Esophagus muscularis mucosa (tissue), 2 donors: ENCODE measurements at regions not wholly inside any gene's neighbourhood (a gene's known extent, or its start where the extent isn't known, plus 50 kb on each side); places are given as distances from the start of the nearest gene placed in this dataset.

Experiments used
- POLR2A ChIP-seq: fragments of 450-650 bp; IDR thresholded peaks from one replicate; pipeline ENCODE4 v1.6.1; 2017; ENCODE audit warnings: antibody characterized with exemption, moderate library complexity, mild to moderate bottlenecking, low read depth
- POLR2AphosphoS5 ChIP-seq, 2 donors: sonication (generic); formaldehyde crosslinking; IDR thresholded peaks; one replicate each; pipeline ENCODE4 v1.6.1; 2017; ENCODE audit warnings: antibody characterized with exemption in 2 of 2

DNA sequence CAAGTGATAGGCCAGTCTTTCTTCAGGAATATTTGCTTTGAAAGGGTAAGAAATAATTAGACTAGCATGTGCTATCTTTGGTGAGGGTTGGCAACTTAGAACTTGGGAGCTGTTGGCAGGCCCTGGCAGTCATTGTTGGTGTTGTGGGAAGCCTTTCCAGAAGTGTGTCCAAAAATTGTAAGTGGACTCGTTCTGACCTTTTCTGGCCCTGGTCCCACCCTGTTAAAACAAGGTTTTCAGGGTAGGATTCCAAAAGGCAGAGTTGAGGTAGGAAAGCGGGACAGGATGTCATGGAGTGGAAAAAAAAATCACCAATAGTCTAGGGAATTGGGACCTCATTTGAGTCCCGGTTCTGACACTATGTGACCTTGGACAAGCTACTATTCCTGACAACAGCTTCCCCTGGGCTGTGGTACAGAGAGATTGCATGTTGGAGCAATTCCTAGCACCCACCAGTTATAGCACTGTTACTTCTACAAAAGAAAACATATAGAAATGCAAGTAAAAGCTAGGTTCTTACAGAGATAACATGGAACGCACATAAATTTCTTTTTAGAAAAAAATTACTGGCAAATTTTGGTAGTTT, 299.3 kb upstream of the DDI1 start:
- TF ChIP-seq POLR2A (no peak), POLR2AphosphoS5 (IDR thresholded peaks at IDR 0.05) (no peak)
